ENCODE measurements at regions not wholly inside any gene's neighbourhood (a gene's known extent, or its start where the extent isn't known, plus 50 kb on each side); places are given as distances from the start of the nearest gene placed in this dataset.

DNA sequence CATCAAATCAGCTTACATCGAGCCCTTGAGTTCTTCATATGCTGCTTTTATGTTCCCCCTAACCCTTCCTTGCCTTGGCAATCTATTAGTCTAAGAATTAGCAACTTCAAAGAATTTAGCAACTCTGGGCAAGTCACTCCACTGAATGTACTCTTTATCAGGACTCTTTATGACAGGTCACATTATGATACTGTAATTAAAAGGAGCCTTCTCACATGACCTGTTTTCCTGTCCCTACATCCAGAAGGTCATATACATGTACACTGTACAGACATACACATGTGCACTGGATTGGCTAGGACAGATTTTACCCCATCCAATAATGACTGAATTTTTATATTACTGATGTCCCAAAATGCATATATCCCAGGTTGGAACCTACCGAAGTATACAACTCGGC is 463.1 kb downstream of the SHQ1 start:
- TF ChIP-seq, protein P1, sequence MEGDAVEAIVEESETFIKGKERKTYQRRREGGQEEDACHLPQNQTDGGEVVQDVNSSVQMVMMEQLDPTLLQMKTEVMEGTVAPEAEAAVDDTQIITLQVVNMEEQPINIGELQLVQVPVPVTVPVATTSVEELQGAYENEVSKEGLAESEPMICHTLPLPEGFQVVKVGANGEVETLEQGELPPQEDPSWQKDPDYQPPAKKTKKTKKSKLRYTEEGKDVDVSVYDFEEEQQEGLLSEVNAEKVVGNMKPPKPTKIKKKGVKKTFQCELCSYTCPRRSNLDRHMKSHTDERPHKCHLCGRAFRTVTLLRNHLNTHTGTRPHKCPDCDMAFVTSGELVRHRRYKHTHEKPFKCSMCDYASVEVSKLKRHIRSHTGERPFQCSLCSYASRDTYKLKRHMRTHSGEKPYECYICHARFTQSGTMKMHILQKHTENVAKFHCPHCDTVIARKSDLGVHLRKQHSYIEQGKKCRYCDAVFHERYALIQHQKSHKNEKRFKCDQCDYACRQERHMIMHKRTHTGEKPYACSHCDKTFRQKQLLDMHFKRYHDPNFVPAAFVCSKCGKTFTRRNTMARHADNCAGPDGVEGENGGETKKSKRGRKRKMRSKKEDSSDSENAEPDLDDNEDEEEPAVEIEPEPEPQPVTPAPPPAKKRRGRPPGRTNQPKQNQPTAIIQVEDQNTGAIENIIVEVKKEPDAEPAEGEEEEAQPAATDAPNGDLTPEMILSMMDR (IDR thresholded peaks at IDR 0.05) = no peak
- TF ChIP-seq POLR2A (IDR thresholded peaks at IDR 0.05) = no peak

All from vagina (tissue), 2 donors.